ENCODE measurements at regions not wholly inside any gene's neighbourhood (a gene's known extent, or its start where the extent isn't known, plus 50 kb on each side); places are given as distances from the start of the nearest gene placed in this dataset.

- TF ChIP-seq ZSCAN23 (tag by site-specific recombination; IDR thresholded peaks at IDR 0.05) = no peak
- no peak for TF ChIP-seq ZNF324 (tag by site-specific recombination; IDR thresholded peaks at IDR 0.05)
- TF ChIP-seq ZNF501 (tag by site-specific recombination; IDR thresholded peaks at IDR 0.05) = no peak
- no peak for TF ChIP-seq ZNF423 (tag by site-specific recombination; IDR thresholded peaks at IDR 0.05)
- no peak for TF ChIP-seq ZSCAN16 (tag by site-specific recombination; IDR thresholded peaks at IDR 0.05)
- no peak for TF ChIP-seq ZBTB26 (tag by site-specific recombination; optimal IDR thresholded peaks at IDR 0.05)
- TF ChIP-seq, protein P1, sequence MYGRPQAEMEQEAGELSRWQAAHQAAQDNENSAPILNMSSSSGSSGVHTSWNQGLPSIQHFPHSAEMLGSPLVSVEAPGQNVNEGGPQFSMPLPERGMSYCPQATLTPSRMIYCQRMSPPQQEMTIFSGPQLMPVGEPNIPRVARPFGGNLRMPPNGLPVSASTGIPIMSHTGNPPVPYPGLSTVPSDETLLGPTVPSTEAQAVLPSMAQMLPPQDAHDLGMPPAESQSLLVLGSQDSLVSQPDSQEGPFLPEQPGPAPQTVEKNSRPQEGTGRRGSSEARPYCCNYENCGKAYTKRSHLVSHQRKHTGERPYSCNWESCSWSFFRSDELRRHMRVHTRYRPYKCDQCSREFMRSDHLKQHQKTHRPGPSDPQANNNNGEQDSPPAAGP (tag by site-specific recombination; IDR thresholded peaks at IDR 0.05) = no peak
- TF ChIP-seq TRIM28 (IDR thresholded peaks at IDR 0.05; ENCODE audit: borderline replicate concordance, low read length) = no peak
- no peak for TF ChIP-seq PRDM1 (tag by site-specific recombination; IDR thresholded peaks at IDR 0.05)
- CTCF ChIA-PET = interaction anchor here (1.6 kb wide), 1 partner anchor 240 kb away, joined by 5 read pairs; no protein-coding TSS in a partner anchor
- no peak overlapping the region for H3K4me3 ChIP-seq (ENCODE audit: low read depth, low read length)
Measured at GRCh38 chr2:7667260-7667757, 750.1 kb downstream of the RNF144A start.

DNA sequence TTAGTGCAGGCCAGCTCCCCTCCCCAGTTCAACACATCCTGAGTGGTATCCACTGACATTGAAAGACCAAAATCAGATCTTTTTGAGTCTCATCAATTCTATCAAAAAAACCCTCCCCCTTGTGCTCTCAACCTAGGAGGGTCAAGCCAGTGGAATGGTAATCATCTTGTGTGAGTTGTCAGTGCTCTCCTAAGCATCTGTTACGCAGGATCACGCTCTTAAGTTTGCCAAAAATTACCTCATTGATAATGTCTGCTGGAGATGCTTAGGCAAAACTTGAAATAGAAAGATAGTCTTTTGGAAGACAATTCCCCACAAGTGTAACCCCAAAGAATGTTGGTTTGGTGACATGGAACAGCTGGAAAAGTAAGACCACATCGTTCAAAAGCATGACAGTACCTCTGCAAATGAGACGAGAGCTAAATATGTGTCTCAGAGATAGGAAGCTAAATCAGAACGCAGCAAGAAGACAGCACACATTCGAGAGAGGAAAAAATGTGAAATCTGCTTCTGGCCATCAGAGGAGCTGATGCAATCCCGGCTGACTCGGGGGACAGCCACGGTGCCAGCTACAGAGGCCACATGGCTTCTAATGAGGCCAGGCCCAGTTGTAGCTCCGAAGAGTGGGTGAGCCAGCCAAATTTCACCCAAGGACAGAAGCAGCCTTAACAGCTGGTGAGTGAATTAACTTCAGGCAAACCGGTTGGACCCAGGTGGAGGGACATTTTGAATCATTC is 753.9 kb downstream of the RNF144A start:
- CTCF ChIA-PET = interaction anchor here (0.7 to 1.4 kb wide), 8 partner anchors 11 to 574 kb away, joined by 3 to 5 read pairs (median 4); no protein-coding TSS in a partner anchor
- Histone ChIP-seq H3K4me1 (ENCODE audit: control insufficient read depth, insufficient read depth, low read length) (no peaks in the 10 kb centered on the region), H3K4me3 (ENCODE audit: low read depth, low read length) (no peak overlapping the region), H3K9me3 (ENCODE audit: control insufficient read depth, insufficient read depth, low read depth, low read length) (no peaks in the 10 kb centered on the region), H3K36me3 (ENCODE audit: control insufficient read depth in 2 of 2, insufficient read depth in 1 of 2, low read length in 2 of 2) (no peaks in the 10 kb centered on the region), H3K27ac (ENCODE audit: extremely low read depth, low read depth, low read length) (no peak overlapping the region)
- TF ChIP-seq, protein P2, sequence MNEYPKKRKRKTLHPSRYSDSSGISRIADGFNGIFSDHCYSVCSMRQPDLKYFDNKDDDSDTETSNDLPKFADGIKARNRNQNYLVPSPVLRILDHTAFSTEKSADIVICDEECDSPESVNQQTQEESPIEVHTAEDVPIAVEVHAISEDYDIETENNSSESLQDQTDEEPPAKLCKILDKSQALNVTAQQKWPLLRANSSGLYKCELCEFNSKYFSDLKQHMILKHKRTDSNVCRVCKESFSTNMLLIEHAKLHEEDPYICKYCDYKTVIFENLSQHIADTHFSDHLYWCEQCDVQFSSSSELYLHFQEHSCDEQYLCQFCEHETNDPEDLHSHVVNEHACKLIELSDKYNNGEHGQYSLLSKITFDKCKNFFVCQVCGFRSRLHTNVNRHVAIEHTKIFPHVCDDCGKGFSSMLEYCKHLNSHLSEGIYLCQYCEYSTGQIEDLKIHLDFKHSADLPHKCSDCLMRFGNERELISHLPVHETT (tag by site-specific recombination; IDR thresholded peaks at IDR 0.05) = no peak
- no peak for TF ChIP-seq ZNF548 (tag by site-specific recombination; IDR thresholded peaks at IDR 0.05)
- TF ChIP-seq ZBTB1 (tag by site-specific recombination; IDR thresholded peaks at IDR 0.05) = no peak
- TF ChIP-seq BCL11B (tag by site-specific recombination; IDR thresholded peaks at IDR 0.05; ENCODE audit: low read depth) = no peak
- no peak for TF ChIP-seq ZNF404 (tag by site-specific recombination; IDR thresholded peaks at IDR 0.05)
- TF ChIP-seq ZNF302 (tag by site-specific recombination; IDR thresholded peaks at IDR 0.05; ENCODE audit: low read depth) = no peak
- TF ChIP-seq ZNF785 (tag by site-specific recombination; IDR thresholded peaks at IDR 0.05) = no peak
- no peak for TF ChIP-seq SP7 (tag by site-specific recombination; IDR thresholded peaks at IDR 0.05)
- no peak for TF ChIP-seq GLIS2 (tag by site-specific recombination; IDR thresholded peaks at IDR 0.05)
- TF ChIP-seq, protein P3, sequence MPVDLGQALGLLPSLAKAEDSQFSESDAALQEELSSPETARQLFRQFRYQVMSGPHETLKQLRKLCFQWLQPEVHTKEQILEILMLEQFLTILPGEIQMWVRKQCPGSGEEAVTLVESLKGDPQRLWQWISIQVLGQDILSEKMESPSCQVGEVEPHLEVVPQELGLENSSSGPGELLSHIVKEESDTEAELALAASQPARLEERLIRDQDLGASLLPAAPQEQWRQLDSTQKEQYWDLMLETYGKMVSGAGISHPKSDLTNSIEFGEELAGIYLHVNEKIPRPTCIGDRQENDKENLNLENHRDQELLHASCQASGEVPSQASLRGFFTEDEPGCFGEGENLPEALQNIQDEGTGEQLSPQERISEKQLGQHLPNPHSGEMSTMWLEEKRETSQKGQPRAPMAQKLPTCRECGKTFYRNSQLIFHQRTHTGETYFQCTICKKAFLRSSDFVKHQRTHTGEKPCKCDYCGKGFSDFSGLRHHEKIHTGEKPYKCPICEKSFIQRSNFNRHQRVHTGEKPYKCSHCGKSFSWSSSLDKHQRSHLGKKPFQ (tag by site-specific recombination; IDR thresholded peaks at IDR 0.05) = no peak
- no peak for TF ChIP-seq ZNF623 (tag by site-specific recombination; IDR thresholded peaks at IDR 0.05)
- POLR2A ChIA-PET = no interaction called here

More at GRCh38 chr2:7667260-7667757, 750.1 kb downstream of the RNF144A start:
- POLR2A ChIA-PET = no interaction called here
- Histone ChIP-seq H3K36me3 (ENCODE audit: control insufficient read depth in 2 of 2, insufficient read depth in 1 of 2, low read length in 2 of 2) (no peaks in the 10 kb centered on the region), H3K4me1 (ENCODE audit: control insufficient read depth, insufficient read depth, low read length) (no peaks in the 10 kb centered on the region), H3K27ac (ENCODE audit: extremely low read depth, low read depth, low read length) (no peak overlapping the region), H3K9me3 (ENCODE audit: control insufficient read depth, insufficient read depth, low read depth, low read length) (no peaks in the 10 kb centered on the region)
